Stomach (tissue), 4 donors: ENCODE measurements at regions not wholly inside any gene's neighbourhood (a gene's known extent, or its start where the extent isn't known, plus 50 kb on each side); places are given as distances from the start of the nearest gene placed in this dataset.

Experiments
- POLR2A ChIP-seq, 4 donors: fragments of 450-650 bp; IDR thresholded peaks; one replicate each; pipeline ENCODE4 v1.6.1; 2016; ENCODE audit warnings: antibody characterized with exemption in 4 of 4, control low read depth in 2 of 4, mild to moderate bottlenecking in 1 of 4, moderate library complexity in 1 of 4
- TF ChIP-seq, protein P1 (sequence below), 7 experiments: fragments of 450-650 bp in 4 of 7; fragments of 200-600 bp in 3 of 7; sonication (generic) in 3 of 7; IDR thresholded peaks; one replicate each; pipeline ENCODE4 v1.5.1; 2016 to 2019; ENCODE audit warnings: antibody characterized with exemption in 7 of 7, control low read depth in 2 of 7, mild to moderate bottlenecking in 1 of 7

DNA sequence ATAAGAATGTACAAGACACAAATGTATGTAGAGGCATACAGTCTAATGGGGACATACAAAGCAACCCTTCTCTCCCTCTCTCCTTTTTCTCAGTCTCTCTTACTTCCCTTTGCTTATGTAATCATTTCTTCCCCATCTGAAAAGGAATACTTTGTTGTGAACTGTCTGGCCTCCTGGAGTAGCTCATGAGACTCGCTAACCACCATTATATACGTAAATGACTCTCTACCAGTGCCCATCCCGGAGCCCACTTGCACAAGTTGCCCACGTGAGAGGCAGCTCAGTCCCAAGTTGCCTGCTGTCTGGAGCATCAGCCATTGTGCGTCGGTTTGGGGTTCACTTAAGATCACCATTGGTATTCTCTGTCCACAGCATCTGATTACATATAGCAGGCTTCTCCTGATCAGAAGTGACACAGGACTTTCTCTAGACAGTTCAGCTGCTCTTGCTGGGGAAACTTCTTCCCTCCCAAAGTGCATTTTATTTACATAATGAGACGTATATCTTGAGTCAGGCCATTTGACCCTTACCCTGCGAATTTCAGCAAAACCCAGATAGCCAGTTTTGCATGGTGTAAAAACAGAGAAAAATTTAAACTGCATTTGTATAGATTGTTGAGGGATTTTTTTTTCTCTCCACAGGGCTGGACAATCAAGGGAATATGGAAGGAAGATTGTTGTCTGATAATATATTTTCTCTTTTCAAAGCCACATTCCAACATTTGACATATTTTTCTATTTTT is 220.7 kb upstream of the EGLN3 start:
- TF ChIP-seq, protein P1, sequence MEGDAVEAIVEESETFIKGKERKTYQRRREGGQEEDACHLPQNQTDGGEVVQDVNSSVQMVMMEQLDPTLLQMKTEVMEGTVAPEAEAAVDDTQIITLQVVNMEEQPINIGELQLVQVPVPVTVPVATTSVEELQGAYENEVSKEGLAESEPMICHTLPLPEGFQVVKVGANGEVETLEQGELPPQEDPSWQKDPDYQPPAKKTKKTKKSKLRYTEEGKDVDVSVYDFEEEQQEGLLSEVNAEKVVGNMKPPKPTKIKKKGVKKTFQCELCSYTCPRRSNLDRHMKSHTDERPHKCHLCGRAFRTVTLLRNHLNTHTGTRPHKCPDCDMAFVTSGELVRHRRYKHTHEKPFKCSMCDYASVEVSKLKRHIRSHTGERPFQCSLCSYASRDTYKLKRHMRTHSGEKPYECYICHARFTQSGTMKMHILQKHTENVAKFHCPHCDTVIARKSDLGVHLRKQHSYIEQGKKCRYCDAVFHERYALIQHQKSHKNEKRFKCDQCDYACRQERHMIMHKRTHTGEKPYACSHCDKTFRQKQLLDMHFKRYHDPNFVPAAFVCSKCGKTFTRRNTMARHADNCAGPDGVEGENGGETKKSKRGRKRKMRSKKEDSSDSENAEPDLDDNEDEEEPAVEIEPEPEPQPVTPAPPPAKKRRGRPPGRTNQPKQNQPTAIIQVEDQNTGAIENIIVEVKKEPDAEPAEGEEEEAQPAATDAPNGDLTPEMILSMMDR (IDR thresholded peaks at IDR 0.05), result no peak
- TF ChIP-seq POLR2A (IDR thresholded peaks at IDR 0.05), result no peak
